ENCODE measurements at regions not wholly inside any gene's neighbourhood (a gene's known extent, or its start where the extent isn't known, plus 50 kb on each side); places are given as distances from the start of the nearest gene placed in this dataset.

GRCh38 chr1:56414728-56415224 lies 164.6 kb downstream of the PLPP3 start (continued):
- TF ChIP-seq HNRNPK (IDR thresholded peaks at IDR 0.05; ENCODE audit: low read depth, low read length, poor library complexity, severe bottlenecking) (no peak), ZFP91 (CRISPR knock-in tag; IDR thresholded peaks at IDR 0.05; ENCODE audit: borderline replicate concordance) (no peak), SMC3 (IDR thresholded peaks at IDR 0.05; ENCODE audit: low read length) (peak; percentile 56; the same call in 1 of the 2 replicates), RFX5 (IDR thresholded peaks at IDR 0.05; ENCODE audit: low read depth, low read length) (no peak), ZNF703 (CRISPR knock-in tag; IDR thresholded peaks at IDR 0.05; ENCODE audit: borderline replicate concordance) (no peak), HOXD1 (CRISPR knock-in tag; IDR thresholded peaks at IDR 0.05) (peak; percentile 99), ZNF562 (CRISPR knock-in tag; IDR thresholded peaks at IDR 0.05; ENCODE audit: borderline replicate concordance) (no peak), ZNF605 (CRISPR knock-in tag; IDR thresholded peaks at IDR 0.05) (peak; percentile 74), MTF2 (CRISPR knock-in tag; IDR thresholded peaks at IDR 0.05; ENCODE audit: borderline replicate concordance) (no peak), SNAPC2 (CRISPR knock-in tag; IDR thresholded peaks at IDR 0.05) (no peak), GPN1 (CRISPR knock-in tag; IDR thresholded peaks at IDR 0.05; ENCODE audit: borderline replicate concordance) (no peak), ATF4 (CRISPR knock-in tag; IDR thresholded peaks at IDR 0.05) (peak in 1 of 2 experiments; percentile 75; a peak in 2 of 4 replicates), ZBTB42 (CRISPR knock-in tag; IDR thresholded peaks at IDR 0.05) (peak; percentile 55; the same call in 1 of the 2 replicates), HBP1 (CRISPR knock-in tag; IDR thresholded peaks at IDR 0.05; ENCODE audit: low read depth) (no peak), HDAC6 (IDR thresholded peaks at IDR 0.05; ENCODE audit: low read depth, low read length) (no peak), ZNF768 (CRISPR knock-in tag; IDR thresholded peaks at IDR 0.05) (no peak), CEBPZ (IDR thresholded peaks at IDR 0.05; ENCODE audit: low read length) (no peak), SOX5 (CRISPR knock-in tag; IDR thresholded peaks at IDR 0.05; ENCODE audit: borderline replicate concordance) (peak; percentile 97), MED8 (CRISPR knock-in tag; IDR thresholded peaks at IDR 0.05; ENCODE audit: insufficient replicate concordance) (peak; percentile 78), BCL6 (CRISPR knock-in tag; IDR thresholded peaks at IDR 0.05) (peak; percentile 97), ZNF746 (CRISPR knock-in tag; IDR thresholded peaks at IDR 0.05) (peak; percentile 77; the same call in 1 of the 2 replicates), HES4 (CRISPR knock-in tag; IDR thresholded peaks at IDR 0.05; ENCODE audit: borderline replicate concordance) (no peak), ZNF580 (CRISPR knock-in tag; IDR thresholded peaks at IDR 0.05; ENCODE audit: borderline replicate concordance, low read depth) (peak; percentile 71; the same call in 1 of the 2 replicates), MIER2 (CRISPR knock-in tag; IDR thresholded peaks at IDR 0.05) (peak; percentile 70; the same call in 1 of the 2 replicates)
